ENCODE measurements at regions not wholly inside any gene's neighbourhood (a gene's known extent, or its start where the extent isn't known, plus 50 kb on each side); places are given as distances from the start of the nearest gene placed in this dataset.
"Not testable (repeated sequence)": the region's sequence is repeated elsewhere in the genome, so short reads cannot be mapped to it uniquely, and the experiment has no call there.

DNA sequence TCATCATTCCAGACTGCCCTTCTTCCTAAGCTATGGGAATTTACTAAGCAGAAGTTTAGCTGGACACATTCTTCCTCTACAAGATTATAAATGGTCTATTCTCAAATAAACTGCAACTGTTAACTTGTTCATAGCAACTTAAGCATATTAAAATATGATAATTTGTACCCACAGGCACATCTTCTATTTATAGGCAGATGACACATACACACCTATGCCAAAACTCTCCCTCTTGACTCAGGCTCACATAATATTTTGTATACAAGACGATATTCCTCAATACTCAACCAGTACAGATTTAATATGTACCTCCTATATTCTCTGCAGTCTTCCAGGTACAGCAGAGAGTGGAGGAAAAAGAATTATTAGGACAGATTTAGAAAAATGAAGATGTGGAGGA is 232.7 kb upstream of the KIAA1217 start:
- Histone ChIP-seq H3K27ac (no peak overlapping the region), H3K4me3 (no peak overlapping the region), H3K36me3 (no peaks in the 10 kb centered on the region), H3K4me1 (peaks cover 29 to 35% of the 10 kb centered on the region in 2 donors), H3K9me3 (no peaks in the 10 kb centered on the region), H3K27me3 (no peaks in the 10 kb centered on the region)
- intact Hi-C loops (cut with DNase I; ENCODE audit: low total_unique reads) (no loop called here), in situ Hi-C loops (cut with MboI; ENCODE audit: low sequenced_read_pairs in 4 of 4) (loop anchor here in 1 of 4 donors (25.0 kb wide), 1 partner anchor 586 kb away; no protein-coding TSS in a partner anchor)
- TF ChIP-seq, protein P1, sequence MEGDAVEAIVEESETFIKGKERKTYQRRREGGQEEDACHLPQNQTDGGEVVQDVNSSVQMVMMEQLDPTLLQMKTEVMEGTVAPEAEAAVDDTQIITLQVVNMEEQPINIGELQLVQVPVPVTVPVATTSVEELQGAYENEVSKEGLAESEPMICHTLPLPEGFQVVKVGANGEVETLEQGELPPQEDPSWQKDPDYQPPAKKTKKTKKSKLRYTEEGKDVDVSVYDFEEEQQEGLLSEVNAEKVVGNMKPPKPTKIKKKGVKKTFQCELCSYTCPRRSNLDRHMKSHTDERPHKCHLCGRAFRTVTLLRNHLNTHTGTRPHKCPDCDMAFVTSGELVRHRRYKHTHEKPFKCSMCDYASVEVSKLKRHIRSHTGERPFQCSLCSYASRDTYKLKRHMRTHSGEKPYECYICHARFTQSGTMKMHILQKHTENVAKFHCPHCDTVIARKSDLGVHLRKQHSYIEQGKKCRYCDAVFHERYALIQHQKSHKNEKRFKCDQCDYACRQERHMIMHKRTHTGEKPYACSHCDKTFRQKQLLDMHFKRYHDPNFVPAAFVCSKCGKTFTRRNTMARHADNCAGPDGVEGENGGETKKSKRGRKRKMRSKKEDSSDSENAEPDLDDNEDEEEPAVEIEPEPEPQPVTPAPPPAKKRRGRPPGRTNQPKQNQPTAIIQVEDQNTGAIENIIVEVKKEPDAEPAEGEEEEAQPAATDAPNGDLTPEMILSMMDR (IDR thresholded peaks at IDR 0.05 in 4 of 5, conservative IDR thresholded peaks at IDR 0.05 in 1 of 5) = no peak
- no peak for TF ChIP-seq POLR2A (IDR thresholded peaks at IDR 0.05)
- DNase-seq (no peak), ATAC-seq (peak; percentile 81 to 86)

DNA sequence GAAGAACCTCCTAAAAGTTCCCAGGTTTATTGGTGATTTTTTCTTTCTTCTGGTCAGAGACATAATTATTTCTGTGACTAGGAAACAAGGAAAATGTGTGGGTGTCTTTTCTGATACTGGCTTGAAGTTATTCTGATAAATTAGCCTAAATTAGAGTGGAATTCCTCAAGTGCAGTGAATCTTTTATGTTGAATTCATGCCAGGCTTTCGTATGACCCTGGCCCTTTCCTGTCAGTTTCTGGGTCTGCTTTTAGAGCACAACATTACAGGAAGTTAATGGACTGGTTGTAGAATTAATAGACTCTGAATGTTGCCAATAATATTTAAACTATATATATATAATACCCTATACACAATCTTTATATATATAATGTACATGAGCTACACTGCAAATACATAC is 230.6 kb upstream of the KIAA1217 start:
- no peak for DNase-seq
- Histone ChIP-seq H3K27me3 (no peaks in the 10 kb centered on the region), H3K9me3 (no peaks in the 10 kb centered on the region), H3K36me3 (no peaks in the 10 kb centered on the region), H3K4me1 (peaks cover 29 to 35% of the 10 kb centered on the region in 2 donors), H3K4me3 (no peak overlapping the region), H3K27ac (no peak overlapping the region)
- no peak for ATAC-seq
- in situ Hi-C loops (cut with MboI; ENCODE audit: low sequenced_read_pairs in 4 of 4) = loop anchor here in 1 of 4 donors (25.0 kb wide), 1 partner anchor 584 kb away; no protein-coding TSS in a partner anchor
- intact Hi-C loops (cut with DNase I; ENCODE audit: low total_unique reads) = no loop called here
- TF ChIP-seq, protein P1 (IDR thresholded peaks at IDR 0.05 in 4 of 5, conservative IDR thresholded peaks at IDR 0.05 in 1 of 5) = no peak
- TF ChIP-seq POLR2A (IDR thresholded peaks at IDR 0.05) = no peak

DNA sequence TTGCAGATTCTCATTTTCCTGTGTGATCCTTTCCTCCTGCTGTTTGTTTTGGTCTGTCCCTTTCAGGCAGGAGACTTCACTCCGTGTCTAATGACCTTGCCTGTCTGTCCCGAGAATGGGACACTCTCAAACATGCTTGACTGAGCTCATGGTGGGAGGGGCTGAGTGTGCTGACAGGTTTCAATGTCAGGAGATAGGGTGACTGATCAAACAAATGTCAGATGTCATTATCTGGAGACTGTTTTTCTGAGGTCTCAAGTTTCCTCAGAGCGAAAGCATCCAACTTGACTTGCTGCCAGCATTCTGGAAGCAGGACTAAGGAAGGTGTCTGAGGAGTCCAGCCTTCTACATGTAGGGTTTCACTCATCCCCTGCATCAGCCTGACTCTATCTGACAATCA is 228.8 kb upstream of the KIAA1217 start:
- Histone ChIP-seq H3K9me3 (no peaks in the 10 kb centered on the region), H3K27me3 (no peaks in the 10 kb centered on the region), H3K27ac (no peak overlapping the region), H3K4me3 (no peak overlapping the region), H3K4me1 (peaks cover 25 to 32% of the 10 kb centered on the region in 2 donors), H3K36me3 (no peaks in the 10 kb centered on the region)
- intact Hi-C loops (cut with DNase I; ENCODE audit: low total_unique reads) = no loop called here
- TF ChIP-seq, protein P1 (IDR thresholded peaks at IDR 0.05 in 4 of 5, conservative IDR thresholded peaks at IDR 0.05 in 1 of 5) = no peak
- TF ChIP-seq POLR2A (IDR thresholded peaks at IDR 0.05) = no peak
- DNase-seq (peak; percentile 18), ATAC-seq (peak; percentile 69 to 80)
- in situ Hi-C loops (cut with MboI; ENCODE audit: low sequenced_read_pairs in 4 of 4) = loop anchor here in 1 of 4 donors (25.0 kb wide), 1 partner anchor 582 kb away; no protein-coding TSS in a partner anchor

DNA sequence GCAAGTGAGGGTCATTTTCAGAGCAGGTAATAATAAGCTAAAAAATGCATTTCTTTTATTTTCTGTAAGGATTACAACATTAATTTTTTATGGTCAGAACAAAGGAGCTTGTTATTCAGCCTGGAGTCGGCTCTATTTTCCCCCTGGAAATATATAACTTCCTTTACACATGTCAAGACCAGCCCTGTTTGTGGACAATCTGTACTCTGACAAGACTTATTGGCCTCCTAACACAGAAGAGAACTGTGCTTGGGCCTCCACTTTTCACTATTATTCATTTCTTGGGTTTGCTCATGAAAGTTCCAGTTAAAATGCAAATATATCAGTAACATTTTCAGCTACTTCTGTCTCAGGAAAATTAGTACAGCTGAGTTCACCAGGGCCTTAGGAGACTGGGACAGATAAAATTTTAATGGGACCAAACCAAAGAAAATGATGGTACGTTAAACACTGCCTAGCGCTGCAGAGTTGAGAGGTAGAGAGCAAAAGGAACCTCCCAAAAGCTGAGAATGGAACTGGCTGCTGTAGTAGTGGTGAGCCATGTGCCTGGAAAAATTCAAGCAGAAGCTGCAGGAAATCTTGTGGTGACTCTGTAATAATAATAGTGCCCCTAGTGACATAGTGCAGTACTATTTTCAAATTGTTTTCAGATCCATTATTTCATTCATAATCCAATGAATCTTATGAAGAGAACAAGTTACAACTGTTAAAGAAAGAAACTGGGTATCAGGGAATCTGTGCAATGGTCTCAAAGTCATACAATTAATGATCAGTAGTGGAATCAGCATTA is 227.2 kb upstream of the KIAA1217 start:
- ATAC-seq (no peak), DNase-seq (no peak)
- peaks cover 9 to 16% of the 10 kb centered on the region in 2 donors for H3K4me1 ChIP-seq
- no peak overlapping the region for H3K27ac ChIP-seq
- no peak for TF ChIP-seq POLR2A (IDR thresholded peaks at IDR 0.05)
- TF ChIP-seq, protein P1 (IDR thresholded peaks at IDR 0.05 in 4 of 5, conservative IDR thresholded peaks at IDR 0.05 in 1 of 5) = no peak
- no peak overlapping the region for H3K4me3 ChIP-seq
- no peaks in the 10 kb centered on the region for H3K9me3 ChIP-seq
- H3K36me3 ChIP-seq = no peaks in the 10 kb centered on the region
- no peaks in the 10 kb centered on the region for H3K27me3 ChIP-seq
- in situ Hi-C loops (cut with MboI; ENCODE audit: low sequenced_read_pairs in 4 of 4) = loop anchor here in 1 of 4 donors (25.0 kb wide), 1 partner anchor 581 kb away; no protein-coding TSS in a partner anchor
- intact Hi-C loops (cut with DNase I; ENCODE audit: low total_unique reads) = no loop called here

DNA sequence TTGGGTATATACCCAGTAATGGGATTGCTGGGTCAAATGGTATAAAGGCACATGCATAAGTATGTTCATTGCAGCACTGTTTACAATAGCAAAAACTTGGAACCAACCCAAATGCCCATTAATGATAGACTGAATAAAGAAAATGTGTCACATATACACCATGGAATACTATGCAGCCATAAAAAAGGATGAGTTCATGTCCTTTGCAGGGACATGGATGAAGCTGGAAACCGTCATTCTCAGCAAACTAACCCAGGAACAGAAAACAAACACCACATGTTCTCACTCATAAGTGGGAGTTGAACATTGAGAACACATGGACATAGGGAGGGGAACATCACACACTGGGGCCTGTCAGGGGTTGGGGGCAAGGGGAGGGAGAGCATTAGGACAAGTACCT is 224.5 kb upstream of the KIAA1217 start:
- intact Hi-C loops (cut with DNase I; ENCODE audit: low total_unique reads); ATAC-seq: not testable (repeated sequence)
- in situ Hi-C loops (cut with MboI; ENCODE audit: low sequenced_read_pairs in 4 of 4) = loop anchor here in 1 of 4 donors (25.0 kb wide), 1 partner anchor 578 kb away; no protein-coding TSS in a partner anchor

More for the DNA sequence above, 224.5 kb upstream of the KIAA1217 start:
- H3K36me3 ChIP-seq, DNase-seq, H3K27me3 ChIP-seq, H3K27ac ChIP-seq, H3K4me3 ChIP-seq, H3K9me3 ChIP-seq: not testable (repeated sequence)
- peaks cover 7 to 13% of the 10 kb centered on the region in 2 donors for H3K4me1 ChIP-seq

Data from gastrocnemius medialis (tissue), 4 donors.